KMS-11 (cell line): ENCODE measurements at regions not wholly inside any gene's neighbourhood (a gene's known extent, or its start where the extent isn't known, plus 50 kb on each side); places are given as distances from the start of the nearest gene placed in this dataset.

Experiments used
- H2AFZ ChIP-seq: fragments of 200-600 bp; sonication (generic); 2 replicates; pipeline ENCODE4 v1.6.1; 2016; ENCODE audit warnings: antibody characterized with exemption, mixed run types, low read depth
- H3K27ac ChIP-seq: fragments of 200-600 bp; sonication (generic); 2 replicates; pipeline ENCODE4 v1.6.1; 2016; ENCODE audit warnings: mild to moderate bottlenecking, mixed run types
- H3K27me3 ChIP-seq: fragments of 200-600 bp; sonication (generic); 2 replicates; pipeline ENCODE4 v1.6.1; 2017; ENCODE audit warnings: mild to moderate bottlenecking, low read depth, mixed run types, moderate library complexity; ENCODE audit not compliant: insufficient read depth
- H3K36me3 ChIP-seq: fragments of 200-600 bp; sonication (generic); 2 replicates; pipeline ENCODE4 v1.6.1; 2017; ENCODE audit warnings: mild to moderate bottlenecking, mixed run types; ENCODE audit not compliant: insufficient read depth
- H3K4me1 ChIP-seq: fragments of 200-600 bp; sonication (generic); 2 replicates; pipeline ENCODE4 v1.6.1; 2016; ENCODE audit warnings: mild to moderate bottlenecking, low read depth, mixed run types; ENCODE audit not compliant: poor library complexity, severe bottlenecking
- H3K4me2 ChIP-seq: fragments of 200-600 bp; sonication (generic); 2 replicates; pipeline ENCODE4 v1.7.0; 2016; ENCODE audit warnings: mild to moderate bottlenecking, mixed run types
- H3K4me3 ChIP-seq: fragments of 200-600 bp; sonication (generic); IDR thresholded peaks from 2 replicates; pipeline ENCODE4 v1.6.1; 2017; ENCODE audit warnings: low read depth, low read length, mixed read lengths; ENCODE audit not compliant: insufficient read depth
- H3K79me2 ChIP-seq: fragments of 200-600 bp; sonication (generic); 2 replicates; pipeline ENCODE4 v1.6.1; 2016; ENCODE audit warnings: low read depth, mixed run types; ENCODE audit not compliant: insufficient read depth
- H3K9ac ChIP-seq: fragments of 200-600 bp; sonication (generic); 2 replicates; pipeline ENCODE4 v1.6.1; 2016; ENCODE audit warnings: mild to moderate bottlenecking, mixed run types
- H4K20me1 ChIP-seq: fragments of 200-600 bp; sonication (generic); 2 replicates; pipeline ENCODE4 v1.6.1; 2016; ENCODE audit warnings: mild to moderate bottlenecking, mixed run types; ENCODE audit not compliant: insufficient read depth
- CTCF ChIP-seq: fragments of 200-600 bp; sonication (generic); conservative IDR thresholded peaks from 2 replicates; pipeline ENCODE4 v1.6.1; 2017; ENCODE audit warnings: low read depth, mild to moderate bottlenecking, antibody characterized with exemption, low read length, moderate library complexity, mixed read lengths

- Histone ChIP-seq H3K4me2 (no peak overlapping the region), H3K4me1 (no peaks in the 10 kb centered on the region), H3K4me3 (no peak overlapping the region), H3K27ac (no peak overlapping the region), H4K20me1 (no peaks in the 10 kb centered on the region), H3K36me3 (no peaks in the 10 kb centered on the region), H2AFZ (no peak overlapping the region), H3K9ac (no peak overlapping the region), H3K79me2 (no peaks in the 10 kb centered on the region), H3K27me3 (peaks cover 6% of the 10 kb centered on the region; the same call in 1 of the 2 replicates)
- TF ChIP-seq CTCF: no peak
Measured at GRCh38 chr6:170052991-170053821, 237.7 kb downstream of the DLL1 start.

DNA sequence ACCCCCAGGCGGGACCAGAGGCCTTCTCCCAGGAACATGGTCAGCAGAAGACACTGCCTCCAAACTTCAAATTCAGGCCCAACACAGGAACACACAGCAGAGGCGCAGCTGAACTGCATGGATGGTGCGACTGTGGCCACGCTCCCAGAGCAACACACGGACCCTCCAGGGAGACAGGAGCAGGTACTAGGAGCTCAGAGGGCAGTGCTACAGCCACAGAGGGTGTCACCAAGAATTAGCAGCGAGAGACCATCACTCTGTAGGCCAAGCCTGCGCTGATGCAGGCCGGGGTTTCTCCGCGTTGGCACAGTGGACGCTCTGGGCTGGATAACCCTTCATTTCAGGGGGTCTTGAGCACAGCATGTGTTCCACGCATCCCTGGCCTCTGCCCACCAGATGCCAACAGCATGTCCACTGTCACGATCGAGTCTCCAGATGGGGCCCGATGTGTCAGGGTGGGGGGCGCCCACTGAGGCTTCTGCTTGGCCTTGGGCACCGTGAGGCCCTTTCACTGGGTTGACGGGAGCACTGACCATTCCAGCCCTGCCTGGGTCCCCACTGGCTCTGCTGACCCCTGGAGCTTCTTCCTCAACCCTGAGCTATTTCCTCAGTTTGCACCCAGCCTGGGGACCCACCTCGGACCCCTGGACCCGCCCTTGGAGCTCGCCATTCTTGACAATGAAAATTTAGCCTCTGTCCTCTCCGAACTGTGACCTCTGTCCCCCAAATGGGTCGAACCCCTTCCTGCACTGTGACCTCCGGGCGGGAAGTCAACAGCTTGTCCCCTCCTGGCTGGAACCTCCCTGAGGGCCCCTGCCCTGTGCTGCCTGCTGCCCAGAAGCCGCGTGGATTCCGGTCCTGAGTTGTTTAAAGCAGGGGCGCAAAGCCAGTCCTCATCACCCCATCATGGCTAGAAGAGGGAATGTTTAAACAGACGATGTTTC lies 239.4 kb downstream of the DLL1 start:
- H4K20me1 ChIP-seq: no peaks in the 10 kb centered on the region
- H3K79me2 ChIP-seq: no peaks in the 10 kb centered on the region
- no peak overlapping the region for H2AFZ ChIP-seq
- H3K27ac ChIP-seq: no peak overlapping the region
- no peaks in the 10 kb centered on the region for H3K36me3 ChIP-seq
- no peak overlapping the region for H3K9ac ChIP-seq
- peaks cover 13% of the 10 kb centered on the region for H3K27me3 ChIP-seq
- no peak overlapping the region for H3K4me2 ChIP-seq
- H3K4me1 ChIP-seq: no peaks in the 10 kb centered on the region
- H3K4me3 ChIP-seq: no peak overlapping the region
- no peak for TF ChIP-seq CTCF

GRCh38 chr6:170050591-170051041 lies 240.3 kb downstream of the DLL1 start:
- H3K4me2 ChIP-seq: no peak overlapping the region
- H3K27me3 ChIP-seq: peaks cover 15% of the 10 kb centered on the region
- H3K4me1 ChIP-seq: no peaks in the 10 kb centered on the region
- H3K4me3 ChIP-seq: no peak overlapping the region
- no peaks in the 10 kb centered on the region for H3K79me2 ChIP-seq
- H3K9ac ChIP-seq: no peak overlapping the region
- TF ChIP-seq CTCF: no peak
- no peak overlapping the region for H2AFZ ChIP-seq
- no peaks in the 10 kb centered on the region for H4K20me1 ChIP-seq
- H3K27ac ChIP-seq: no peak overlapping the region
- no peaks in the 10 kb centered on the region for H3K36me3 ChIP-seq

- no peaks in the 10 kb centered on the region for H3K4me1 ChIP-seq
- no peak overlapping the region for H3K9ac ChIP-seq
- no peak for TF ChIP-seq CTCF
- no peak overlapping the region for H2AFZ ChIP-seq
- no peaks in the 10 kb centered on the region for H4K20me1 ChIP-seq
- H3K79me2 ChIP-seq: no peaks in the 10 kb centered on the region
- H3K27ac ChIP-seq: no peak overlapping the region
- H3K4me3 ChIP-seq: no peak overlapping the region
- H3K4me2 ChIP-seq: no peak overlapping the region
- H3K27me3 ChIP-seq: peaks cover 15% of the 10 kb centered on the region
- H3K36me3 ChIP-seq: no peaks in the 10 kb centered on the region
Measured at GRCh38 chr6:170049641-170050561, 241.0 kb downstream of the DLL1 start.
